Ascending aorta (tissue), 2 donors: ENCODE measurements at regions not wholly inside any gene's neighbourhood (a gene's known extent, or its start where the extent isn't known, plus 50 kb on each side); places are given as distances from the start of the nearest gene placed in this dataset.

Experiments
- DNase-seq, 2 donors: peaks; one replicate each; pipeline ENCODE4 v3.0.0-alpha.2; 2019; ENCODE audit warnings: low spot score in 2 of 2
- H3K27ac ChIP-seq, 2 donors: fragments of 200-600 bp; sonication (generic); one replicate each; pipeline ENCODE4 v1.5.1; 2016 to 2017; ENCODE audit warnings: mild to moderate bottlenecking in 1 of 2
- H3K27me3 ChIP-seq: fragments of 200-600 bp; sonication (generic); one replicate; pipeline ENCODE4 v1.5.1; 2017
- H3K36me3 ChIP-seq, 2 donors: fragments of 200-600 bp; sonication (generic); one replicate each; pipeline ENCODE4 v1.5.1; 2016
- H3K4me1 ChIP-seq, 2 donors: fragments of 200-600 bp; sonication (generic); one replicate each; pipeline ENCODE4 v1.5.1; 2016 to 2017; ENCODE audit warnings: mild to moderate bottlenecking in 1 of 2
- H3K4me3 ChIP-seq, 2 donors: fragments of 200-600 bp; sonication (generic); one replicate each; pipeline ENCODE4 v1.5.1; 2016 to 2017; ENCODE audit warnings: mild to moderate bottlenecking in 1 of 2
- H3K9me3 ChIP-seq, 2 donors: fragments of 200-600 bp; sonication (generic); one replicate each; pipeline ENCODE4 v1.5.1; 2016
- CTCF ChIP-seq, 3 experiments: fragments of 200-600 bp in 2 of 3; fragments of 450-650 bp in 1 of 3; sonication (generic) in 2 of 3; IDR thresholded peaks; one replicate each; pipeline ENCODE4 v1.5.1; 2016 to 2019; ENCODE audit warnings: antibody characterized with exemption in 3 of 3, mild to moderate bottlenecking in 1 of 3, moderate library complexity in 1 of 3
- intact Hi-C: fragments of 100-400 bp; cut with DNase I; formaldehyde crosslinking; loops from one replicate; pipeline ENCODE4 v1.15.1; 2023

DNA sequence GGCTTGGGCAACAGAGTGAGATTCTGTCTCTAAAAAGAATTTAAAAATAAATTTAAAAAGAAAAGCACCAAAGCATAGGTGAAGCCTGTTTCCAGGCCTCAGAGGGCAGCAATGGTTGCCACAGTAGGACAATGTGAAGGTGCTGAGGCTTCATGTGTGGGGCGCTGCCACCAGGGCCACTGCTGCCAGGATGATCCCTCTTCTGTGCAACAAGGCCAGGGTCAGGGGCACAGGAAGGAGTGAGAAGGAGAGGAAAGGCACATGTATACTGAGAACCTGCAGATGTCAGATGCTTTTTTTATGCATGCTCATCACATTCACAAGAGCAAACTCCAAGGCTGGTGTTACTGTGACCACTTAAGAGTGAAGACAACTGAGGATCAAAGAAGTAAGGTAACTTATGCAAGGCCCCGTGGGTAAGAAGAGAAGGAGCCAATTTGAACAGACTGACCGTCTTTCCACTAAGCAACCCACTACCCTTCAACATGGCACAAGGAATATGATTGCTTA is 79.7 kb upstream of the ACKR3 start:
- no peak overlapping the region for H3K4me3 ChIP-seq
- no peak for TF ChIP-seq CTCF (IDR thresholded peaks at IDR 0.05)
- no peaks in the 10 kb centered on the region for H3K4me1 ChIP-seq
- no peak overlapping the region for H3K27ac ChIP-seq
- H3K9me3 ChIP-seq, result no peaks in the 10 kb centered on the region
- intact Hi-C loops, result no loop called here
- no peak for DNase-seq
- H3K27me3 ChIP-seq, result no peaks in the 10 kb centered on the region
- no peaks in the 10 kb centered on the region for H3K36me3 ChIP-seq

DNA sequence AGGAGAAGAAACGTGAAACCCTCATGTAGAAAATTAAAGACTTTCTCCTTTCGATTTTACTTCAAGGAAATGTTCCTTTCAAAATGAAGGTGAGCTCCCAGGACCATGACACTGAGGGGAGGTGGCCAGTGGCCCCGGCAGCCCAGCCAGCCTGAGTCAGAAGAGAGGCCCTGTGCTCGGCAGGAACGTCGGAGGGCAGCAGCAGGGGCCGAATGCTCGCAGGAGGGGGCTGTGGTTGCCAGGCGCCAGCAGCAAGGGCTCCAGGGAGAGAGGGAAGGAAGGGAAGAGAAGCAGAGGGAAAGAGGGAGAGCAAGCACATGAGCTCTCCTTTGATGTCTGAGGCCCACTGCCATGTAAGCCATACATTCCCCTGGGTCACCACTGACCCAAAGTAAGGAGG is 73.3 kb upstream of the ACKR3 start:
- intact Hi-C loops, result no loop called here
- Histone ChIP-seq H3K27ac (no peak overlapping the region), H3K27me3 (no peaks in the 10 kb centered on the region), H3K4me1 (no peaks in the 10 kb centered on the region), H3K4me3 (no peak overlapping the region), H3K9me3 (no peaks in the 10 kb centered on the region), H3K36me3 (no peaks in the 10 kb centered on the region)
- no peak for TF ChIP-seq CTCF (IDR thresholded peaks at IDR 0.05)
- no peak for DNase-seq

DNA sequence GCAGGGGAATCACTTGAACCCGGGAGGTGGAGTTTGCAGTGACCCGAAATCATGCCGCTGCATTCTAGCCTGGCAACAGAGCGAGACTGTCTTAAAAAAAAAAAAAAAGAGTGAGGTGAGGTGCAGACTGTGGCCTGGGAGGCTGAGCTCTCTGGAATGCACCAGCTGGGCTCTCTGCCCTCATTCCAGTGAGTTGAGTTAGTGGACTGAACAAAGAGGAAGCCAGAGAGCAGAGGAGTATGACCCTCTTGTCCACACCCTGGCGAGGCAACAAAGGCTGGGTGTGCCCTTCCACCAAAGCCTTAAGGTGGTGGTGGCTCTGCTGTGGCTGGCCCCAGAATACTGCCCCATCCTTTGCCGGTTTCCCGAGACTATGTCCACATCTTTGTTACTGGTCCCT is 71.3 kb upstream of the ACKR3 start:
- Histone ChIP-seq H3K9me3 (no peaks in the 10 kb centered on the region), H3K27ac (no peak overlapping the region), H3K27me3 (no peaks in the 10 kb centered on the region), H3K36me3 (no peaks in the 10 kb centered on the region), H3K4me3 (no peak overlapping the region), H3K4me1 (no peaks in the 10 kb centered on the region)
- no peak for DNase-seq
- intact Hi-C loops, result no loop called here
- no peak for TF ChIP-seq CTCF (IDR thresholded peaks at IDR 0.05)

- Histone ChIP-seq H3K27ac (no peak overlapping the region), H3K36me3 (no peaks in the 10 kb centered on the region), H3K4me3 (no peak overlapping the region), H3K4me1 (no peaks in the 10 kb centered on the region), H3K9me3 (no peaks in the 10 kb centered on the region), H3K27me3 (no peaks in the 10 kb centered on the region)
- DNase-seq, result no peak
- TF ChIP-seq CTCF (IDR thresholded peaks at IDR 0.05), result no peak
- intact Hi-C loops, result no loop called here
Observed at GRCh38 chr2:236499691-236500578, 69.7 kb upstream of the ACKR3 start.

GRCh38 chr2:236501026-236501425 is 68.6 kb upstream of the ACKR3 start:
- Histone ChIP-seq H3K27ac (no peak overlapping the region), H3K4me1 (no peaks in the 10 kb centered on the region), H3K27me3 (no peaks in the 10 kb centered on the region), H3K4me3 (no peak overlapping the region), H3K9me3 (no peaks in the 10 kb centered on the region), H3K36me3 (no peaks in the 10 kb centered on the region)
- DNase-seq, result no peak
- TF ChIP-seq CTCF (IDR thresholded peaks at IDR 0.05), result no peak
- intact Hi-C loops, result no loop called here
